DMS153 (cell line): ENCODE measurements at regions not wholly inside any gene's neighbourhood (a gene's known extent, or its start where the extent isn't known, plus 50 kb on each side); places are given as distances from the start of the nearest gene placed in this dataset.

Experiments
- DNase-seq: peaks from one replicate; lab custom pipeline; 2025; lab: John Stamatoyannopoulos, UW

DNA sequence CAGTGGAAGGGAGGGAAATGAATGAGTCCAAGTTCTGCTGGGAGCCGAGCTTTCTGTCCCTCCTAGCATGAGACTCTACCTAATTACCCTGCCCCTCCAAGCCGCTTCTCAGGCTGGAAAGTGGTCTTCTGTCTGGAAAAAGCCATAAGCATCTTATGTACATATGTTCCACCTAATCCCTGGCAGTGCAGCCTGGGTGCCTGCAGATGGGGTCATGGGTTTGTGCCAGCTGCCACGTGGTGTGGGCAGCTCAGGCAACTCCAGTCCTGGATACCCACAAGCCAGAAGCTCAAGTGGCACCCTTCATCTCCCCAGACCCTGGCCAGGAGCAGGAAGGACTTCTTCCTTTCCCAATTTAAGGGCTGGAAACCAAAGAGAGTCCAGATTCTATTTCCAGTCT is 253.1 kb downstream of the LY86 start:
- no peak for DNase-seq

DNA sequence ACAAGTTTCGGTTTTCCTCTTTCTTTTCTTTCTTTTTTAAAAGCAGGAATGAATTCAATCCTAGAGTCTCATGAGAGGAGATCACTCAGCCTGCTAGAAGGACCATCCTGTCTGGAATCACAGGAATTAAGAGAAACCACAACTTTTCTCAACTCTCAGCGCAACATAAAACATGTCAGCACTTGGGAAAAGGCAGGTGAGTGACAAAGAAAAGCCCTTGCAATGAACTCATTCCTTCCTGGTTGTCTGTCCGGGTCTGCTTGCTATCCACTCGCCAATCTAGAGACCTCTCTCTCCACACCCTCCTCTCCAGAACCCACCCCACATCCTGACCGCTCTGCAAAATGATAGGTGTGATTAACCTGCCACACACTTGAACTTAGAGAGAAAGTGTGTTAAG is 253.8 kb downstream of the LY86 start:
- DNase-seq = no peak

DNA sequence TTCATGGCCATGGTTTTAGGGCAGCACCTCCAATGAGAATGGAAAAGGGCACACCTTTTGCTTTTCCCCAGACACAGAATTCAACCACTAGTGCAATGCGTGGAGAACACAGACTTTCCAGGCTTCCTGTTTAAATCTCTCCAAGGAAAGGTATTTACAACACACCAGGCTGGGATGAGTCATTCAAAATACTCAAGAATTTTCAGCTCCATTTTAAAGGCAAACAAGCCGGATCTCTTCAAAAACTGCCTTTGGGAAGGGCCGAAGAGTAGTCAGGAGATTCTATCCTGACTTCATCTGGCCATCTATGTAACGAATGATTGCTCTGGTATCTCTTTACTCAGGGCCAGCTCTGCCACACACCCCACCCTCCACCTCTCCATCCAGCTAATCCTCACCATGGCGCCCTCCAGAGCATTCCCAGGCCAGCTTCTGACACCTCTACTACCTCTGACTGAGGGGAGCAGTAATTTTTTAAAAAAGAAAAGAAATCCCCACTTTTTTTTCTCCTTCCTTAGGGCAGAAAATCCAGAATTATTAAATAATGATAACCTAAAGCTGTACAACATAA is 254.6 kb downstream of the LY86 start:
- no peak for DNase-seq

DNA sequence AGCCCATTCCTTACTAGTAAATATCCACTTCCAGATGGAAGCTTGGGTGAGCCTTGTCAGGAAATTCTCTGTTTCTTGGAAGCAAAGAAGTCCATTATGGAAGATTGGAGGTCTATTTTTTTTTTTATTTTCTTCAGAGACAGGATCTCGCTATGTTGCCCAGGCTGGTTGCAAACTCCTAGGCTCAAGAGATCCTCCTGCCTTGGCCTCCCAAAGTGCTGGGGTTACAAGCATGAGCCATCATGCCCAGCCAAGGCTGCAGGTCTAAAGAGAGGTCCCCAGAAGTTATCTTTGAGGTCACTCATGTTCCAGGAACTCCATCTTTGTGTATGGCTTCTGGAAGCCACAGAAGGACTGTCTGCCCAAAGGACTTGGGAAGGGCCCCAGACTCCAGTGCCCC is 255.3 kb downstream of the LY86 start:
- DNase-seq = no peak

DNA sequence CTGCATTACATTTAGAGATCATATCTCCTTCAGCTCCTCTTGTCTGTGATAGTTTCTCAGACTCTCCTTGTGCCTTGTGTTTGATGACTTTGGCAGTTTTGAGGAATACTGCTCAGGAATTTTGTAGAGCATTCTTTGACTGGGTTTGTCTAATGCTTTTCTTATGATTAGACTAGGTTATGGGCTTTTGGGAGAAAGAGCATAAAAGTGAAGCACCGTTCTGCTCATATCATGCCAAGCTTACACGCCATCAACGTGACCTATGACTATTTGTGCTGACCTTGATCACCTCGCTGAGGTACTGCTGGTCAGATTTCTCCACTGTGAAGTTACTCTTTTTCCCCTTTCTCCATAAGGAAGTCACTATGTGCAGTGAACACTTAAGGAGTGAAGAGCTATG is 256.0 kb downstream of the LY86 start:
- no peak for DNase-seq

DNA sequence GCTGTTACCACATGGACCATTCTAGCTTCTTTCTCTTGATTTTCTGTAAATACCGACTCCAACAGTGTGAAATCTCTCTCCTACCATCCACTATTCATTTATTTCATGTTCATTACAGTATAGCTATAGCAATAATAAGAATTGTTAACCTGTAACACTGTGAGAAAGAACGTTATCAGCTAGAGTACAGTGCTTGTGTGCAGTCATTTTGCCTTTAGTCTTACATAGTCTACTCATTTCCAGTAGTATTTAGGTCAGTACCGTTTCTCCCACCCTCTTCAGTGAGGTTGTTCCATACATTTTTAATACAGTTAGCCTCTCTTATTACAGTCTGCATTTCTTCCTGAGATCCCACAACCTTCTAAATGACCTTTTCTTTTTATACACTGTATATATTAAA is 257.1 kb downstream of the LY86 start:
- DNase-seq = no peak

DNA sequence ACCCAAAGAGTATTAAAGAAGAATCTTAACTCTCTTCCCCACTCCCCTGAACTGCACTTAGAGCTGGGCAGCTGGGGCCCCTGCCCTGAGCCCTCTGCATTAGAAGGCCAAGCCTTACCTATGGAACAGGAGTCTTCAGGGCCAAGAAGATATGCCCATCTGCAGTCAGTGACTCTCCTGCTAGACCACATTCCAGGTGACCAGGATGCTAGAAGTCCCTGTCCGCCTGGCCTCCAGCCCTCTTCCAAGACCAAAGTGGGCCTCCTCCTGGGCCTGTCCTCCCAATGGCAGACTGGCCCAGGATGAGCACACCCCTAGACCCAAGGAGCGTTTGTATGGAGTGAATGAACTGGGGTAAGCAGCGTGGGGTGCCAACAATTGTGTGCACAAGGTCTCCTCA is 259.1 kb downstream of the LY86 start:
- DNase-seq = no peak

DNA sequence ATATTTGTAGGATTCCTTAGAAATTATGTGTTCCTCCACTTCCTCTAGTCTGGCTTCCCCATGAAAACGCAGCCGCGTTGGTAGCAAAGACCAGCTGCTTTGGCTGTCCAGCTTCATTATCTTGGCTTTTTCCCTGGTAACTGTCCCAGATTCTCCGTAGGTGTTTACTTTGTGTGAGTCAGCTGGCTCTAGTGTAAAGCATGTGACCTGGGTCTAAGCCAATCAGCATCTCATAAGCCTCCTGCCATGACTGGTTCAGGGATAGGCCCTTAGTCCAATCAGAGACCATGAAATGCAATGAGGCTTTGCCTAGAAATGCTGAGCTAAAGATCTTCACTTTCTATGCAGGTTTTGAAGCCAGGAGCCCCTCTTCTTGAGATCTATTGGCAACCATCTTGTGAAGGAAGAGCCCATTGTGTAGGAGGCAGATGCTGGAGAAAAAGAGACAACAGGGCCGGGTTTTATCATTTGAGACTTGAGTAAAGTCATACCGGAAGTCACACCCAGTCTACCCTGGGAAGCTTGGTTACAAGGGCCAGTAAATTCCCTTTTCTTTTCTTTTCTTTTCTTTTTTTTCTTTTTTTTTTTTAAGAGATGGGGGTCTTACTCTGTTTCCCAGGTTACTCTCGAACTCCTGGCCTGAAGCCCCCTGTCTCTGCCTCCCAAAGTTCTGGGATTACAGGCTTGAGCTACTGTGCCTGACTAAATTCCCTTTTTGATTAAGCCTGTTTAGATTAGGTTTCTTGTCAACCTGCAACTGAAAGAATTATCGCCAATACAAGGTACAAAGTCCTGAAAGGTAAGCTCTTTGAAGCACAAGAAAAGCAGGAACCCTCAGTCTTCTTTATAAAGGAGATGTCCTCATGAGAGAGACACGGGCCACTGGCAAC is 256.5 kb upstream of the RREB1 start:
- no peak for DNase-seq

DNA sequence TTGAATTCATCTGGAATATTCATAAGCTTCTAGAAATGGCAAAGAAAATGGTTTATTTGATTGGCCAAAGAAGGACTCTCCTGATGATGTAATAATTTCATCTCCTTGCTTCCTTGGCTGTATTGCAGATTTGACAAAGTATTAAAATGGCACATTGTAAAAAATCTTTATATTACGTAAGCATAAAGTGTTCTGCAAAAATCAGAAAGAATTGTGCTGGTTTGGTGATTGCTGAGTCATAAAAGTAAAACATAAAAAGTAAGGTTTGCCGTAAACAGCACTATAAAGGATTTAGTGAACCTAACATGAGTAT is 255.9 kb upstream of the RREB1 start:
- DNase-seq = no peak

DNA sequence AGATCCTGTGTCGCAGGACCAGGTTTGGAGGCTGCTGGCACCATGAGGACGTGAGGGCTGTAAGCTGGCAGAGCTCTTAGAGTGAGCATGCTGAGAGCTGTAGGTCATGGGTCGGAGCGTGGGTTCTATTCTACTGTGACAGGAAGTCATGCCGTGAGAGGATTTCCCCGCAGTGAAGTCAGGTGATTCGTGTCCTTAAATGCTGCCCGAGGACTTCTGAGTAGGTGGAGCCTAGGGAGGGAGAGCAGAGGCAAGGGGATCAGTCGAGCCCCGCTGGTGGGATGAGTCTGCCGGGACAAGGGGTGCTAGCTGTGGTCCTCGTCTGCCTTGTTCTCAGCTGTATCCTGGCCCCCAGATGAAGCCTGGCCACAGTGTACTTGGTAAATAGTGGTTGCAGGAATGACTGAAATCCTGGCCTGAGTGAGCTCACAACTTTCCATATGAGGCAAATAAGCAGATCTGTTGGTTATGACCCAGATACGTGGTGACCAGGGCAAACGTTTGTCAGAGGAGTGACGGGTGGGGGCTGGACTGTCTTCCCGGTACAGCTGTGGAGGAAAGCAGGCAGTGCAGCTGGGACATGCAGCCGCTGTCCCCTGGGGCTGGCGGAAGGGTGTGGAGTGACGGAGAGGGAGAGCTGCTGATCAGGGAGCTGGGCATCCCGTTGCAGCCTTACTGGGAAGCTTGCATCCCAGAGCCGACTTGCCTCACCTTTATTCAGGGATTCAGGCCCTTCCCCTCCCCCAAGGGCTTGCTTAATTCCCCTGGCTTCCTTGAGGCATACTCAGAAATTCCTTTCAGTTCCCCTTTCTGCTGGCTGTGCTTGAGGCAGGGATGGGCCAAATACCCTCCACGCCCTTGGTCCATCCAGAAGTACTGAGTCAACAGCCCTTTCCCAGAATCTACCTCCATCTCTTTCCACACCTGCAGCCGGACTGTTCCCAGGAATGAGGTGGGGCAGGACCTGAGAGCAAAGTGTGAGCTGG is 250.9 kb upstream of the RREB1 start:
- DNase-seq = peak; percentile 45

DNA sequence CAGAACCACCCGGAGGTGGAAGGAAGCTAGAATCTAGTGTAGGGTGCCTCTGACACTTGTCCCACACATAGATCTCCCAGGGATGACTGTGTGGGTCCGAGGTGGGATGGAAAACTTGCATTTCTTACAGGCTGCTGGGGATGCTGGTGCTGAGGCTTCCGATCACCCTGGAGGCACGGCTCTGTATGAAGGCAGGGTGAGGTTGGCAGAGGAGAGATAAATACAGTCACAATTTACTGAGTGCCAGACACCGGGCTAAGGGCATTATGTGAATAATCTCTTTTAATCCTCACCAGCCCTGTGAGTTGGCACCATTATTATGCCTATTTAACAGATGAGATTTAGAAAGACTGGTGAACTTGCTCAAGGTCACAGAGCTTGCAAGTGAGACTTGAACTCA is 250.2 kb upstream of the RREB1 start:
- DNase-seq = no peak

DNA sequence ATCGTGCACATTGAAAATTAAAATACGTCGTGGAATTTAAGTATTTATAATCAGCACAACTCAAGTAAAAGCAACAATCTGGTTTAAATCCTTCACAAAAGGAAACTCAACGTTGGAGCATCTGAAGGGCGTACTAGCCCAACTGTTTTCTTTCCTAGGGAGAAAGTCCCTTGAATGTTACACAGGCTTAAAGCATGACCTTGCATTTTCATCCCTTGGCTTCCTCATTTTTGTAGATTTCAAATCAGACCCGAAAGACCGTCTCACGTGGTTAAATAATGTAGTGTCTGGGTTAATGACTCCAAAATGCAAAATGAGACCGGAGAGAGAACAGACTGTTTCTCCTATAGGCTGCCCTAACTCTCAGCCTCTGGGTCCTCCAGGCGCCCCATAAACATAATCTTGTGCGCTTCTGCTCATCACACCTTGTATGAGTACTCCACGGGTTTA is 249.2 kb upstream of the RREB1 start:
- DNase-seq = no peak

DNA sequence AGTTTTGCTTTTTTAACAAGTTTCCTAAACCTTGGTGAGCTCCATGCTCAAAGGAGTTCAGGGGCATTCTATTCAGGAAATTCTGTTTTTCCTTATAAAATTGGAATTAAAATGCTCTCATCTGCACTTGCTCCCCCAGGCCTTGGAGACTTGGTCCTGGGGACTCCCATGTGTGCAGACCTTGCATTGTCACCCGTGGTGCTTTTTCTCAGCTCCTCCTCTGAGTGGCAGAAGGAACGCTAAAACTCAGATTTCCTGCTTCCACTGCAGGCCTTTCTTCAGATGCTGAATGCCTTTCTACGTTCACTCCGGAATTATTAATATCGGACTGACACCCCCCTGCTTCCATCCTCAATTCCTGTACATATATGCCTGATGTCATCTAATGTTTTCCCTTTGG is 248.7 kb upstream of the RREB1 start:
- no peak for DNase-seq

DNA sequence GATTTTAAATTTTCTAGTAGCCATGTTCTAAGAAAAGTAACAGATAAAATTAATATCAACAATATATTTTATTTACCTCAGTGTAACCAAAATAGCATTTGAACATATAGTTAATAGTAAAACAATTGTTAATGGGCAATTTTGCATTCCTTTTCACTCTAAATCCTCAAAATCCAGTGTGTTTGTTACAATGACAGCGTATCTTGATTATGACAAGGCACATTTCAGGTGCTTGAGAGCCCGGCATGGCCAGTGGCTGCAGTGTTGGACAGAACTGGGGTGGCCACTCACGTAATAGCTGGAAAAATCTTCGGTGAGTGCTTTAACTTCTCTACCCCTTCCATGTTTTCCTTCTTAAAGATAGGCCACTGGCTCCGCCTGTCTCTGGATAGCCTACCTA is 248.0 kb upstream of the RREB1 start:
- no peak for DNase-seq

DNA sequence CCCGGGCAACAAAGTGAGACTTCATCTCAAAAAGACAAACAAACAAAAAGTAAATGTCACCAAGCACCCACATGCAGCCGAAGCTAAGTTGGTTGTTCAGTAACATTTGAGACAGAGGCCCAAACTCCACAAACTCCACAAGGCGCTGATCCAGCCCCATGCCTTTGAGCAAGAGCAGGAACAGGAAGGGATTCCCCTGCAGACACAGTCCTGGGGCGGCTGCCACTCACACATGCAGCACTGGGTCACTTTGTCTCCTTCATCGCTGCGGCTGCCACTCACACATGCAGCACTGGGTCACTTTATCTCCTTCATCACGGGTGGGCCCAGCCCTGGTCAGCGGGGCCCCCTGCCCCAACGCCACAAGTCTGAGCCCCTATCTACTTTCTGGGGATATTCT is 246.9 kb upstream of the RREB1 start:
- no peak for DNase-seq

DNA sequence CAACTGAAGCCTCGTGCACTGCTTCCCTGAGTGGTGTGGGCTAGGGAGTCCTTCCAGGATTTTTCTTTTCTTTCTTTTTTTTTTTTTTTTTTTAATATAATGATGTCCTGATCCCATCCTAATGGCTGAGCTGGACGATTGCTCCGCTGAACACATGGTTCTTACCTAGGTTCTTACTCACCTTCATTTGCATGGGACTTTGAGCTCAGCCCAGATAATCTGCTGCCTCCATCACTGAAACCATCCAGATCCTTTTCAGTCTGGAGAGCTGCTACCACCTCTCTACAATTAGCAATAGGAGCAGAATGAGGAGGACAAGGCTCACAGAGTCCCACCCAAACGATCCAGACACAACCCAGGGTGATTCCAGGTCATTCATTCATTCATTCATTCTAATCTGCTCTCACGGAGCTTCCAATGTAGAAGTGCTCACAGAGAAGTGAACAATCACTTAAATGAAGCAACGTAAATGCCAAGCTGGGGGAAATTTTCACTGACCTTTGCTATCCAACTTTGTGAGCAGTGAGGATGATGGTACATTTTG is 246.3 kb upstream of the RREB1 start:
- DNase-seq = no peak

DNA sequence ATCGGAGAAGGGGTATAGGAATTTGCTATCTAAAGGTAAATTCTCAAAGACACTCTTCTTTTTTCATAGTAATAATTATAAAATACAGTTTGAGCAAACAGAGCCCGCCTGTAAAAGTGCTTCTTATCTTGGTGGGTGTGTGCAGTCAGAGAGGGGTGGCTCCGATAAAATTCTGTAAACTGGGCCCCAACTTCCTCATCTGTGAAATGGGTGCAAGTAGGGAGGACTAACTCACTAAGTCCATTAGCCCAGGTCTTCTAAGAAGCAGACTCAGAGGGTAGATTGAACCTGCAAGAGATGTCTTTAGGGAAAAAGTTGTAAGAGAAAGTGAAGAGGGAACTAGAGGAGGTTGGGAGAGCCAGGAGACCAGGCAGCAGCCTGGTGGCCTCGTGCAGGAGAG is 245.8 kb upstream of the RREB1 start:
- no peak for DNase-seq

DNA sequence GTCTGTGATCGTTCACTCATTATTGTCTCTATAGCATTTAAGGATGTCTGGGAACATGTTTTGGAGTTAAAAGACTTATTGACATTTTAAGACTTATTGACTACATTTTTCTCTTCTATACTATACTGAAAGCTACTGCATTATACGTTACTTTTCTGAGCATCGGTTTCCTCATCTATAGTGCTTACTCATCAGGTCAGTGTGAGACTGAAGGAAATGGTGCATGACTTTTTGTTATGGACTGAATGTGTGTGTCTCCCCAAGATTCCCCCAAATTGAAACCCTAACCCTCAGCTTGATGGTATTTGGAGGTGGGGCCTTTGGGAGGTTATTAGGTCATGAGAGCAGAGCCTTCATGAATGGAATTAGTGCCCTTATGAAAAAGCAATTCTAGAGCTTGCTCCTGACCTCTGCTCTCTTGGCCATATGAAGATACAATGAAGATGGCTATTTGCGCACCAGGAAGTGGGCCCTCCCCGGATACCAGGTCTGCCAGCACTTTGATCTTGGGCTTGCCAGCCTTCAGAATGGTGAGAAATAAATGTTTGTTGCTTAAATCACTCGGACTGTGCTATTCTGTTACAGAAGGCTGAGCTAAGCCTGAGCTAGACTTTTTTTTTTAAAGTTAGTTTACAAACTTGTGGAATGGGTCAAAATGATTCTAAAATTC is 243.7 kb upstream of the RREB1 start:
- no peak for DNase-seq

DNA sequence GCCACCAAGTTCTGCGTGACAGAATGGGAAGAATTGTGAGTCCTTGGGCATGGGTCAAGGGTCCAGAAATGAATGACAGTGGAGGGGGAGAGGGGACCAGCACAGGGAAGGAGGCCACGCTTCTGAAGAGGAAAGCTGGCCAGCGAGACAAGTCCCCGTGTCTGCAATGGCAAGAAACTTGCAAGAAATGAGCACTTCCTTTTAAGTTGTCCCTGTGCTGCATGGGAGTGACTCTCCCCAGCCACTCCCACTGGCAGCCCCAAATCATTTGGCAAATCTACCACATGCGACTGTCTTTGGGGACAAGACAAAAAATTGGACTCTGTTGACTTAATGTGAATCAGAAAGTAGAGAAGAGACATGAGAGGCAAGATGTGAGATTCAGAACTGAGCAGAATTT is 242.2 kb upstream of the RREB1 start:
- no peak for DNase-seq

DNA sequence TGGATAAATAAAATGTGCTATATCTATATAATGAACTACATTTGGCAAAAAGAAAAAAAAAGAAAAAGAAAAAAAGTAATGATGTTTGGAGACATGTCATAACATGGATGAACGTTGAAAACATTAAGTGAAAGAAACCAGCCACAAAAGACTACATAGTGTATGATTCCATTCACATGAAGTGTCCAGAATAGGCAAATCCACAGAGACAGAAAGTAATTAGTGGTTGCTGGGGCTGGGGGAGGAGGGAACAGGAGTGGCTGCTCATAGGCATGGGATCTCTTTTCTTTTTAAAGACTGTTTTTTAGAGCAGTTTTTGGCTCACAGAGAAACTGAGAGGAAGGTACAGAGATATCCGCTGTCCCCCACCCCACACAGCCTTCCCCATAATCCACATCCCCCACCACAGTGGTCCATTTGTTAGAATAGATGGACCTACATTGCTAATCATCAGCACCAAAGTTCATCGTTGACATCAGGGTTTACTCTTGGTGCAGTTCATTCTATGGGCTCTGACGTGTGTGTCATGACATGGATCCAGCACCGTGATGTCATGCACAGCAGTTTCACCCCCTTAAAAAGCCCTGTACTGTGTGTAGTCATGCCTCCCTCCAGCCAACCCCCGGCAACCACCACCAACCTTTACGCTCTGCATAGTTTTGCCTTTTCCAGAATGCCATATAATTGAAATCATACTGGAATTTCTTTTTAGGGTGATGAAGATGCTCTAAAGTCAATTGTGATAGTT is 240.9 kb upstream of the RREB1 start:
- DNase-seq = no peak

DNA sequence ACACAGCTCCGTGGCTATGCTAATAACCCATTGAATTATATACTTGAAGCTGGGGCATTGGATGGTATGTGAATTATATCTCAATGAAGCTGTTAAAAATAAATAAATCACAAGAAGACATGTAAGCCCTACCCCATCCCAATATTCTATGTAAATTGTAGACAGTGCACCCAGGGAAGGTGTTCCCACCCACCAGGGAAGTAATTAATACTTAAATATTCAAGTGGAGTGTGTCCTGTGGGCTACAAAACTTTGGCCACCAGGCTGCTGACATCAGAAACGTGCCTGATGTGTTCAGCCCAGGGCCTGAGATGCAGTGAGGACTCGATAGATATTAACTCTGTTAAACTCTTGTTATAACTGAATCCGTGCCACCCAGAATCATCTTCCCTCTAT is 240.4 kb upstream of the RREB1 start:
- DNase-seq = no peak
